SU-DHL-6 (cell line): ENCODE measurements at regions not wholly inside any gene's neighbourhood (a gene's known extent, or its start where the extent isn't known, plus 50 kb on each side); places are given as distances from the start of the nearest gene placed in this dataset.

Experiments used
- EZH2phosphoT487 ChIP-seq: fragments of 200-600 bp; sonication (generic), shearing (Covaris generic); conservative IDR thresholded peaks from 2 replicates; pipeline ENCODE4 v1.6.1; 2018; ENCODE audit warnings: mild to moderate bottlenecking, antibody characterized with exemption, low read length, moderate library complexity, mixed read lengths
- TF ChIP-seq, protein P1 (sequence below): fragments of 200-600 bp; sonication (generic); IDR thresholded peaks from one replicate; pipeline ENCODE4 v1.5.1; 2017; ENCODE audit warnings: antibody characterized with exemption, mild to moderate bottlenecking, low read length, moderate library complexity; ENCODE audit not compliant: insufficient read depth, poor library complexity, severe bottlenecking

DNA sequence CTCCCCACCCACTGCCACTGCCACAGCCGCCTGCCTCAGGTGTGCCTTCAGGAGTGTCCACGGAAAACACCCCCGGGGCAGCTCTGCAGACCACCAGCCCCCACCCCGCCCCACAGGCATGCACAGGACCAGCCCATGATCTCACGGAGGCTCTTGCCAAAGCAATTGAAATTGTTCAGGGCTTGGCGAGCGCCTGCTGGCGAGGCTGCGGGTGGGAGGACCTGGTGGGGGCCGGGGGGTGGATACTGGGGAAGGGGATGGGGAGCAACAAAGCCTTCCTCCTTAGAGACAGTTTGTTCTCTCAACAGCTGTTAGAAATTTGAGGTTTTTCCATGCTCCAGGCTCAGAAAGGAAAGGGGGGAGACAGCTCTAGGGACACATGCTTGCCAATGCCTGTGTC lies 274.7 kb downstream of the MN1 start:
- TF ChIP-seq, protein P1, sequence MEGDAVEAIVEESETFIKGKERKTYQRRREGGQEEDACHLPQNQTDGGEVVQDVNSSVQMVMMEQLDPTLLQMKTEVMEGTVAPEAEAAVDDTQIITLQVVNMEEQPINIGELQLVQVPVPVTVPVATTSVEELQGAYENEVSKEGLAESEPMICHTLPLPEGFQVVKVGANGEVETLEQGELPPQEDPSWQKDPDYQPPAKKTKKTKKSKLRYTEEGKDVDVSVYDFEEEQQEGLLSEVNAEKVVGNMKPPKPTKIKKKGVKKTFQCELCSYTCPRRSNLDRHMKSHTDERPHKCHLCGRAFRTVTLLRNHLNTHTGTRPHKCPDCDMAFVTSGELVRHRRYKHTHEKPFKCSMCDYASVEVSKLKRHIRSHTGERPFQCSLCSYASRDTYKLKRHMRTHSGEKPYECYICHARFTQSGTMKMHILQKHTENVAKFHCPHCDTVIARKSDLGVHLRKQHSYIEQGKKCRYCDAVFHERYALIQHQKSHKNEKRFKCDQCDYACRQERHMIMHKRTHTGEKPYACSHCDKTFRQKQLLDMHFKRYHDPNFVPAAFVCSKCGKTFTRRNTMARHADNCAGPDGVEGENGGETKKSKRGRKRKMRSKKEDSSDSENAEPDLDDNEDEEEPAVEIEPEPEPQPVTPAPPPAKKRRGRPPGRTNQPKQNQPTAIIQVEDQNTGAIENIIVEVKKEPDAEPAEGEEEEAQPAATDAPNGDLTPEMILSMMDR, result no peak
- TF ChIP-seq EZH2phosphoT487, result no peak
